ENCODE measurements at regions not wholly inside any gene's neighbourhood (a gene's known extent, or its start where the extent isn't known, plus 50 kb on each side); places are given as distances from the start of the nearest gene placed in this dataset.

DNA sequence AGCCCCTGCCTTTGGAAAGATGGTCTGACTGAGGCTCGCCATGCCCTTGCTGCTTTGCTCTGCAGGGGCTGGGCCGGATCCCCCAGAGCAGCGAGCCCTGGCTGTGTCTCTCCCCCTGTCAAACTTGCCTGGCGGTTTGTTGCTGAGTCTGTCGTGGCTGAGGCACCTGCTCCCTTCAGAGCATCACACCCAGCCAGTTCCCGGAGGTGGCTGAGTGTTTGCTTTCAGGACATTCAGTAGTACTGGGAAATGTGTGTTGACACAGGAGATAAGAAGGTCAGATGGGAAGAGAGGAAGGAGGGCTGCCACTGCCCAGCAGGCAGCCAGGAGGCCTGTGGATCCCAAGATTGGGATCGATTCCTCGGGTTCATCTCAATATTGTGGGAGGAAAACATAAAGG lies 62.9 kb downstream of the GADD45G start:
- H3K9me3 ChIP-seq (ENCODE audit: control insufficient read depth, insufficient read depth, low read depth, low read length): no peaks in the 10 kb centered on the region
- no peak for TF ChIP-seq ZNF626 (tag by site-specific recombination; IDR thresholded peaks at IDR 0.05)
- peak; percentile 37; the same call in 1 of the 2 replicates for TF ChIP-seq ZIC2 (tag by site-specific recombination; IDR thresholded peaks at IDR 0.05)
- CTCF ChIA-PET: no interaction called here
- H3K36me3 ChIP-seq (ENCODE audit: control insufficient read depth in 2 of 2, insufficient read depth in 1 of 2, low read length in 2 of 2): no peaks in the 10 kb centered on the region
- H3K27ac ChIP-seq (ENCODE audit: extremely low read depth, low read depth, low read length): no peak overlapping the region
- H3K4me1 ChIP-seq (ENCODE audit: control insufficient read depth, insufficient read depth, low read length): no peaks in the 10 kb centered on the region
- POLR2A ChIA-PET: no interaction called here
- no peak overlapping the region for H3K4me3 ChIP-seq (ENCODE audit: low read depth, low read length)

DNA sequence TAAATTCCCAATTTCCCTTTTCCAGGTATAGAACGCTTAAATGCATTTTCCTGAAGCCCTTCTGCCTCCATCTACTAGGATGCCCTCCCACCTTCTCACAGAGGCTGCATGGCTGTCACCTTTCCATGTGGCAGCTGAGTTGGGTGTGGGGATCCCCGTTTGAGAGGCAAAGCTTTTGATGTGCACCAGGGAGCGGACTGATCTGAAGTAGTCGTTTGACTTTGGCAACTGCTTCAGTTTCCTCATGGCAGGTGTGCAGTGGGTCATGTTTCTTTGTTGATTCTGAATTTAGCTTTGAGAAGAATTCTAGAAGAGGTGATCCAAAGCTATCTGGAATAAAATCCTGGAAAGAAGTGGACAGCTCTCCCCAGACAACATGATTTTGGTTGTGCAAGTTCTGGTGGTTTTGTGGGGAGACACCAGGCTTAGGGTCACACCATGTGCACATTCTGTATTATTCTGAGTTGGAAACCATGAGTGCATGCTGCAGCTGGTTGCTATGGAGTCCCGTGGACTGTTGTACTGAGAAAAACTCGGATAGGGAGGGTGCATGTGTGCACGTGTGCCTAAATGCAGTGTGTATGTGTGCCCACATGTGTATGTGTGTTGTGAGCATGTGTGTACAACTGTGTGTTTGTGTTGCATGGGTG lies 63.5 kb downstream of the GADD45G start:
- no peaks in the 10 kb centered on the region for H3K36me3 ChIP-seq (ENCODE audit: control insufficient read depth in 2 of 2, insufficient read depth in 1 of 2, low read length in 2 of 2)
- ChIA-PET CTCF (interaction anchor here (0.5 kb wide), 1 partner anchor 104 kb away, joined by 4 read pairs; no protein-coding TSS in a partner anchor), POLR2A (interaction anchor here (0.8 kb wide), 1 partner anchor 13 kb away, joined by 3 read pairs; no protein-coding TSS in a partner anchor)
- no peak for TF ChIP-seq ZNF121 (tag by site-specific recombination; IDR thresholded peaks at IDR 0.05)
- TF ChIP-seq ZNF169 (tag by site-specific recombination; IDR thresholded peaks at IDR 0.05): no peak
- no peak for TF ChIP-seq SP7 (tag by site-specific recombination; IDR thresholded peaks at IDR 0.05)
- no peak for TF ChIP-seq ZNF560 (tag by site-specific recombination; IDR thresholded peaks at IDR 0.05; ENCODE audit: borderline replicate concordance)
- TF ChIP-seq, protein P1, sequence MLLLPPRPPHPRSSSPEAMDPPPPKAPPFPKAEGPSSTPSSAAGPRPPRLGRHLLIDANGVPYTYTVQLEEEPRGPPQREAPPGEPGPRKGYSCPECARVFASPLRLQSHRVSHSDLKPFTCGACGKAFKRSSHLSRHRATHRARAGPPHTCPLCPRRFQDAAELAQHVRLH (tag by site-specific recombination; IDR thresholded peaks at IDR 0.05): no peak
- TF ChIP-seq, protein P2, sequence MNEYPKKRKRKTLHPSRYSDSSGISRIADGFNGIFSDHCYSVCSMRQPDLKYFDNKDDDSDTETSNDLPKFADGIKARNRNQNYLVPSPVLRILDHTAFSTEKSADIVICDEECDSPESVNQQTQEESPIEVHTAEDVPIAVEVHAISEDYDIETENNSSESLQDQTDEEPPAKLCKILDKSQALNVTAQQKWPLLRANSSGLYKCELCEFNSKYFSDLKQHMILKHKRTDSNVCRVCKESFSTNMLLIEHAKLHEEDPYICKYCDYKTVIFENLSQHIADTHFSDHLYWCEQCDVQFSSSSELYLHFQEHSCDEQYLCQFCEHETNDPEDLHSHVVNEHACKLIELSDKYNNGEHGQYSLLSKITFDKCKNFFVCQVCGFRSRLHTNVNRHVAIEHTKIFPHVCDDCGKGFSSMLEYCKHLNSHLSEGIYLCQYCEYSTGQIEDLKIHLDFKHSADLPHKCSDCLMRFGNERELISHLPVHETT (tag by site-specific recombination; IDR thresholded peaks at IDR 0.05): no peak
- TF ChIP-seq ZNF350 (tag by site-specific recombination; IDR thresholded peaks at IDR 0.05): no peak
- TF ChIP-seq ZNF391 (tag by site-specific recombination; IDR thresholded peaks at IDR 0.05; ENCODE audit: borderline replicate concordance, low read depth): no peak
- no peak for TF ChIP-seq MEIS1 (CRISPR knock-in tag; IDR thresholded peaks at IDR 0.05; ENCODE audit: borderline replicate concordance)
- TF ChIP-seq ZNF239 (tag by site-specific recombination; IDR thresholded peaks at IDR 0.05): no peak
- TF ChIP-seq, protein P3, sequence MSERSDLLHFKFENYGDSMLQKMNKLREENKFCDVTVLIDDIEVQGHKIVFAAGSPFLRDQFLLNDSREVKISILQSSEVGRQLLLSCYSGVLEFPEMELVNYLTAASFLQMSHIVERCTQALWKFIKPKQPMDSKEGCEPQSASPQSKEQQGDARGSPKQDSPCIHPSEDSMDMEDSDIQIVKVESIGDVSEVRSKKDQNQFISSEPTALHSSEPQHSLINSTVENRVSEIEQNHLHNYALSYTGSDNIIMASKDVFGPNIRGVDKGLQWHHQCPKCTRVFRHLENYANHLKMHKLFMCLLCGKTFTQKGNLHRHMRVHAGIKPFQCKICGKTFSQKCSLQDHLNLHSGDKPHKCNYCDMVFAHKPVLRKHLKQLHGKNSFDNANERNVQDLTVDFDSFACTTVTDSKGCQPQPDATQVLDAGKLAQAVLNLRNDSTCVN (tag by site-specific recombination; optimal IDR thresholded peaks at IDR 0.05): no peak
- TF ChIP-seq BCL11A (tag by site-specific recombination; IDR thresholded peaks at IDR 0.05; ENCODE audit: low read depth): no peak
- TF ChIP-seq, protein P4, sequence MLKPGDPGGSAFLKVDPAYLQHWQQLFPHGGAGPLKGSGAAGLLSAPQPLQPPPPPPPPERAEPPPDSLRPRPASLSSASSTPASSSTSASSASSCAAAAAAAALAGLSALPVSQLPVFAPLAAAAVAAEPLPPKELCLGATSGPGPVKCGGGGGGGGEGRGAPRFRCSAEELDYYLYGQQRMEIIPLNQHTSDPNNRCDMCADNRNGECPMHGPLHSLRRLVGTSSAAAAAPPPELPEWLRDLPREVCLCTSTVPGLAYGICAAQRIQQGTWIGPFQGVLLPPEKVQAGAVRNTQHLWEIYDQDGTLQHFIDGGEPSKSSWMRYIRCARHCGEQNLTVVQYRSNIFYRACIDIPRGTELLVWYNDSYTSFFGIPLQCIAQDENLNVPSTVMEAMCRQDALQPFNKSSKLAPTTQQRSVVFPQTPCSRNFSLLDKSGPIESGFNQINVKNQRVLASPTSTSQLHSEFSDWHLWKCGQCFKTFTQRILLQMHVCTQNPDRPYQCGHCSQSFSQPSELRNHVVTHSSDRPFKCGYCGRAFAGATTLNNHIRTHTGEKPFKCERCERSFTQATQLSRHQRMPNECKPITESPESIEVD (tag by site-specific recombination; IDR thresholded peaks at IDR 0.05): no peak
- no peak for TF ChIP-seq KLF1 (tag by site-specific recombination; IDR thresholded peaks at IDR 0.05)
- no peak for TF ChIP-seq ZNF394 (tag by site-specific recombination; IDR thresholded peaks at IDR 0.05; ENCODE audit: borderline replicate concordance)
- H3K27ac ChIP-seq (ENCODE audit: extremely low read depth, low read depth, low read length): no peak overlapping the region
- no peaks in the 10 kb centered on the region for H3K4me1 ChIP-seq (ENCODE audit: control insufficient read depth, insufficient read depth, low read length)
- H3K4me3 ChIP-seq (ENCODE audit: low read depth, low read length): no peak overlapping the region
- H3K9me3 ChIP-seq (ENCODE audit: control insufficient read depth, insufficient read depth, low read depth, low read length): no peaks in the 10 kb centered on the region

DNA sequence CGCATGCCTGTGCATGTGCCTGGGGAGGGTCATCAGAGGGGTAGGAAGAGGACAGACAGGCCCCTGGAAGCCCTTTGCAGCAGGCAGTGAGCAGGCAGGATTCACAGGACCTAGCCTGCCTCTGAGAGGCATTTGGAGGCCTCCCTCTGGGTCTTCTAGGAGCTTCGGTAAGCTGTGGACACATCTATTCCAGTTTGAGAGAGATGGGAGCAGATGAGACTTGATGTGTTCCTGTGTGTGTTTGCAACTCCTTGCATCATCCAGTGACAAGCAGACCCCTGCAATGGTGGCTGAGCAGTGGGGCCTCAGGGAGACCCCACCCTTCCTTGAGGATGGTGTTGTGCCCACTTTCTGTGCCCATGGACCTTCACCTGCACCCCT lies 64.0 kb downstream of the GADD45G start:
- Histone ChIP-seq H3K27ac (ENCODE audit: extremely low read depth, low read depth, low read length) (no peak overlapping the region), H3K4me1 (ENCODE audit: control insufficient read depth, insufficient read depth, low read length) (no peaks in the 10 kb centered on the region), H3K36me3 (ENCODE audit: control insufficient read depth in 2 of 2, insufficient read depth in 1 of 2, low read length in 2 of 2) (no peaks in the 10 kb centered on the region), H3K9me3 (ENCODE audit: control insufficient read depth, insufficient read depth, low read depth, low read length) (no peaks in the 10 kb centered on the region), H3K4me3 (ENCODE audit: low read depth, low read length) (no peak overlapping the region)
- CTCF ChIA-PET: no interaction called here
- POLR2A ChIA-PET: interaction anchor here (0.8 kb wide), 1 partner anchor 14 kb away, joined by 3 read pairs; no protein-coding TSS in a partner anchor
- TF ChIP-seq, protein P2 (tag by site-specific recombination; IDR thresholded peaks at IDR 0.05): no peak
- TF ChIP-seq, protein P5, sequence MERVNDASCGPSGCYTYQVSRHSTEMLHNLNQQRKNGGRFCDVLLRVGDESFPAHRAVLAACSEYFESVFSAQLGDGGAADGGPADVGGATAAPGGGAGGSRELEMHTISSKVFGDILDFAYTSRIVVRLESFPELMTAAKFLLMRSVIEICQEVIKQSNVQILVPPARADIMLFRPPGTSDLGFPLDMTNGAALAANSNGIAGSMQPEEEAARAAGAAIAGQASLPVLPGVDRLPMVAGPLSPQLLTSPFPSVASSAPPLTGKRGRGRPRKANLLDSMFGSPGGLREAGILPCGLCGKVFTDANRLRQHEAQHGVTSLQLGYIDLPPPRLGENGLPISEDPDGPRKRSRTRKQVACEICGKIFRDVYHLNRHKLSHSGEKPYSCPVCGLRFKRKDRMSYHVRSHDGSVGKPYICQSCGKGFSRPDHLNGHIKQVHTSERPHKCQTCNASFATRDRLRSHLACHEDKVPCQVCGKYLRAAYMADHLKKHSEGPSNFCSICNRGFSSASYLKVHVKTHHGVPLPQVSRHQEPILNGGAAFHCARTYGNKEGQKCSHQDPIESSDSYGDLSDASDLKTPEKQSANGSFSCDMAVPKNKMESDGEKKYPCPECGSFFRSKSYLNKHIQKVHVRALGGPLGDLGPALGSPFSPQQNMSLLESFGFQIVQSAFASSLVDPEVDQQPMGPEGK (tag by site-specific recombination; IDR thresholded peaks at IDR 0.05): no peak
- no peak for TF ChIP-seq ZEB2 (tag by site-specific recombination; IDR thresholded peaks at IDR 0.05)
- TF ChIP-seq ZNF266 (tag by site-specific recombination; IDR thresholded peaks at IDR 0.05; ENCODE audit: low read depth): no peak
- TF ChIP-seq KLF8 (tag by site-specific recombination; IDR thresholded peaks at IDR 0.05): no peak
- no peak for TF ChIP-seq ZNF214 (tag by site-specific recombination; IDR thresholded peaks at IDR 0.05; ENCODE audit: borderline replicate concordance)
- no peak for TF ChIP-seq ZNF112 (tag by site-specific recombination; IDR thresholded peaks at IDR 0.05)
- TF ChIP-seq ZNF76 (tag by site-specific recombination; IDR thresholded peaks at IDR 0.05; ENCODE audit: borderline replicate concordance, low read depth): no peak
